ENCODE measurements at regions not wholly inside any gene's neighbourhood (a gene's known extent, or its start where the extent isn't known, plus 50 kb on each side); places are given as distances from the start of the nearest gene placed in this dataset.
"Not testable (repeated sequence)": the region's sequence is repeated elsewhere in the genome, so short reads cannot be mapped to it uniquely, and the experiment has no call there.

GRCh38 chr16:7775072-7775488 is 442.4 kb downstream of the RBFOX1 start:
- no peak overlapping the region for H3K9ac ChIP-seq (ENCODE audit: low read length)
- H3K27me3 ChIP-seq (ENCODE audit: low read length) = no peaks in the 10 kb centered on the region
- H3K36me3 ChIP-seq (ENCODE audit: low read length) = no peaks in the 10 kb centered on the region
- H3K27ac ChIP-seq (ENCODE audit: low read depth, low read length) = no peak overlapping the region
- no peaks in the 10 kb centered on the region for H3K79me2 ChIP-seq (ENCODE audit: insufficient read depth, low read length)
- no peaks in the 10 kb centered on the region for H3F3A ChIP-seq (ENCODE audit: insufficient read depth)
- no peaks in the 10 kb centered on the region for H3K9me3 ChIP-seq (ENCODE audit: insufficient read depth, low read length)
- H3K4me2 ChIP-seq (ENCODE audit: low read depth, low read length, poor library complexity, severe bottlenecking) = no peak overlapping the region
- TF ChIP-seq EZH2phosphoT487 (conservative IDR thresholded peaks at IDR 0.05; ENCODE audit: low read length) = no peak
- no peak for TF ChIP-seq CTCF (IDR thresholded peaks at IDR 0.05; ENCODE audit: insufficient read depth, low read length, poor library complexity, severe bottlenecking)
- no peaks in the 10 kb centered on the region for H4K20me1 ChIP-seq (ENCODE audit: low read depth, low read length)
- no peak overlapping the region for H2AFZ ChIP-seq (ENCODE audit: low read depth, low read length, severe bottlenecking)
- no peaks in the 10 kb centered on the region for H3K9me2 ChIP-seq (replicated peaks; ENCODE audit: insufficient read depth, low read length)
- no peak overlapping the region for H3K4me3 ChIP-seq (ENCODE audit: insufficient read depth, low read length, poor library complexity, severe bottlenecking)

DNA sequence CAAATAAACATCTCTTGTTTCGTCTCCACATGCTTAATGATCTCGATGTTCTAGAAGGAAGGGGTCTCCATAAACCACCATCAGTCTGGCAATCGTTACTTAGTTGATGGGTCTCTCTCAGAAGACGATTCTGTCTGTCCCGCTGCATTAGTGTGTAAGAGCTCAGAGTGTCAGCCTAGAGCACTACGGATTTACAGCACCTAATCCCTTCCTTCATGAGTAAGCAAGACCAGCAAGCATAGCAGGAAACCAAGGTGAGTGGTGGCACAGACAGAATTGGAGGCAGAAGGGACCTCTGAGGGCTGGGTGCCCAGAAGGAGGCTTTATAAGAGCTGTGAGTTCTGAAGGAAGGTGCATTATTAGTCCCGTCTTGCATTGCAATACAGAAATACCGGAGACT is 440.1 kb downstream of the RBFOX1 start:
- no peak overlapping the region for H3K4me2 ChIP-seq (ENCODE audit: low read depth, low read length, poor library complexity, severe bottlenecking)
- H3K27ac ChIP-seq (ENCODE audit: low read depth, low read length) = no peak overlapping the region
- H3K9me2 ChIP-seq (replicated peaks; ENCODE audit: insufficient read depth, low read length) = no peaks in the 10 kb centered on the region
- H3K9me3 ChIP-seq (ENCODE audit: insufficient read depth, low read length) = no peaks in the 10 kb centered on the region
- no peak overlapping the region for H3K9ac ChIP-seq (ENCODE audit: low read length)
- TF ChIP-seq CTCF (IDR thresholded peaks at IDR 0.05; ENCODE audit: insufficient read depth, low read length, poor library complexity, severe bottlenecking) (no peak), EZH2phosphoT487 (conservative IDR thresholded peaks at IDR 0.05; ENCODE audit: low read length) (no peak)
- H3F3A ChIP-seq (ENCODE audit: insufficient read depth) = no peaks in the 10 kb centered on the region
- H3K36me3 ChIP-seq (ENCODE audit: low read length) = no peaks in the 10 kb centered on the region
- no peaks in the 10 kb centered on the region for H3K27me3 ChIP-seq (ENCODE audit: low read length)
- H3K4me3 ChIP-seq (ENCODE audit: insufficient read depth, low read length, poor library complexity, severe bottlenecking) = no peak overlapping the region
- H2AFZ ChIP-seq (ENCODE audit: low read depth, low read length, severe bottlenecking) = no peak overlapping the region
- no peaks in the 10 kb centered on the region for H3K79me2 ChIP-seq (ENCODE audit: insufficient read depth, low read length)
- no peaks in the 10 kb centered on the region for H4K20me1 ChIP-seq (ENCODE audit: low read depth, low read length)

DNA sequence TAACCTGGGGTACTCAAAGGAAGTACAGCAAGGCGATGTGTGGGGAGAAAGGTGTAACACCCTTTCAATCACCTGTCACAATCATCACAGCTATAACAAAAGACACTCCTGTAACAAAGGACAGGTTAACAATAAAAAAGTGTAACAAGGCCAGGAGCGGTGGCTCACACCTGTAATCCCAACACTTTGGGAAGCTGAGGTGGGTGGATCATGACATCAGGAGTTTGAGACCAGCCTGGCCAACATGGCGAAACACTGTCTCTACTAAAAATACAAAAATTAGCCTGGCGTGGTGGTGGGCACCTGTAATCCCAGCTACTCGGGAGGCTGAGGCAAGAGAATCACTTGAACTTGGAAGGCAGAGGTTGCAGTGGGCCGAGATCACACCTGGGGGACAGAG is 436.4 kb downstream of the RBFOX1 start:
- not testable (repeated sequence) for H3K27ac ChIP-seq (ENCODE audit: low read depth, low read length); H3K9me2 ChIP-seq (replicated peaks; ENCODE audit: insufficient read depth, low read length); H3K27me3 ChIP-seq (ENCODE audit: low read length); H4K20me1 ChIP-seq (ENCODE audit: low read depth, low read length); H3K4me2 ChIP-seq (ENCODE audit: low read depth, low read length, poor library complexity, severe bottlenecking); H3K9ac ChIP-seq (ENCODE audit: low read length); H2AFZ ChIP-seq (ENCODE audit: low read depth, low read length, severe bottlenecking); H3F3A ChIP-seq (ENCODE audit: insufficient read depth); H3K9me3 ChIP-seq (ENCODE audit: insufficient read depth, low read length); H3K36me3 ChIP-seq (ENCODE audit: low read length); H3K79me2 ChIP-seq (ENCODE audit: insufficient read depth, low read length); H3K4me3 ChIP-seq (ENCODE audit: insufficient read depth, low read length, poor library complexity, severe bottlenecking)

GRCh38 chr16:7765079-7765550 is 432.5 kb downstream of the RBFOX1 start:
- H4K20me1 ChIP-seq (ENCODE audit: low read depth, low read length) = no peaks in the 10 kb centered on the region
- H3K4me3 ChIP-seq (ENCODE audit: insufficient read depth, low read length, poor library complexity, severe bottlenecking) = no peak overlapping the region
- no peaks in the 10 kb centered on the region for H3K79me2 ChIP-seq (ENCODE audit: insufficient read depth, low read length)
- H3K36me3 ChIP-seq (ENCODE audit: low read length) = no peaks in the 10 kb centered on the region
- H3F3A ChIP-seq (ENCODE audit: insufficient read depth) = no peaks in the 10 kb centered on the region
- no peak overlapping the region for H2AFZ ChIP-seq (ENCODE audit: low read depth, low read length, severe bottlenecking)
- no peak overlapping the region for H3K27ac ChIP-seq (ENCODE audit: low read depth, low read length)
- no peak overlapping the region for H3K9ac ChIP-seq (ENCODE audit: low read length)
- H3K27me3 ChIP-seq (ENCODE audit: low read length) = no peaks in the 10 kb centered on the region
- no peak overlapping the region for H3K4me2 ChIP-seq (ENCODE audit: low read depth, low read length, poor library complexity, severe bottlenecking)
- no peaks in the 10 kb centered on the region for H3K9me3 ChIP-seq (ENCODE audit: insufficient read depth, low read length)
- no peaks in the 10 kb centered on the region for H3K9me2 ChIP-seq (replicated peaks; ENCODE audit: insufficient read depth, low read length)
- TF ChIP-seq EZH2phosphoT487 (conservative IDR thresholded peaks at IDR 0.05; ENCODE audit: low read length) (no peak), CTCF (IDR thresholded peaks at IDR 0.05; ENCODE audit: insufficient read depth, low read length, poor library complexity, severe bottlenecking) (no peak)
